ENCODE measurements at regions not wholly inside any gene's neighbourhood (a gene's known extent, or its start where the extent isn't known, plus 50 kb on each side); places are given as distances from the start of the nearest gene placed in this dataset.
"Not testable (repeated sequence)": the region's sequence is repeated elsewhere in the genome, so short reads cannot be mapped to it uniquely, and the experiment has no call there.

DNA sequence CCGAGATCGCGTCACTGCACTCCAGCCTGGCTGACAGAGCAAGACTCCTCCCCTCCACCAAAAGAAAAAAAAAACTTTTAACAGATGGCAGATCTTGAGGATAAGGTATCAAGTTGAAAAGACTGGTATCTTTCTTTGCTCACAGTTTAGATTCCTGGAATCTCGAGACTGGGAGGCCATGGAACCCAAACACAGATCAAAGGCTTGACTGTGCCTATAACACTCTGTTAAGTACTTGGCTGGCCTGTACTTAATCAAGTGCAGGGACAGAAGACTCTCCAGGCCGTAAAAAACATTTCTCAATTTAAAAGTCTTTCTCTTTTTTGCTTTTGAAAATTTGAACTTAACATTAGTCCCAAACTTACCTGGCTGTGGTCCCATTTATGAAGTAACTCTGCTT, 107.1 kb upstream of the ZNF516 start:
- Histone ChIP-seq H4K8ac (ENCODE audit: low read depth in 2 of 2, low read length in 2 of 2) (no peak overlapping the region), H3K27me3 (ENCODE audit: control insufficient read depth, insufficient read depth, low read length) (no peaks in the 10 kb centered on the region), H2BK15ac (ENCODE audit: low read depth, low read length) (no peak overlapping the region), H2BK120ac (ENCODE audit: low read depth, low read length) (no peak overlapping the region), H2BK5ac (ENCODE audit: low read depth, low read length, poor library complexity, severe bottlenecking) (no peak overlapping the region), H3K18ac (ENCODE audit: low read depth, low read length) (no peak overlapping the region), H3K79me1 (ENCODE audit: low read depth in 1 of 2, low read length in 2 of 2) (no peaks in the 10 kb centered on the region), H3K9me1 (ENCODE audit: insufficient read depth, low read length) (no peaks in the 10 kb centered on the region), H3K4ac (ENCODE audit: low read depth, low read length) (no peak overlapping the region), H3K4me2 (ENCODE audit: low read depth, low read length) (no peak overlapping the region), H2AFZ (replicated peaks; ENCODE audit: low read length, poor library complexity) (no peak overlapping the region), H3K4me3 (ENCODE audit: insufficient read depth, low read depth, low read length) (no peak overlapping the region), H3K36me3 (ENCODE audit: control insufficient read depth, insufficient read depth, low read length) (no peaks in the 10 kb centered on the region), H4K5ac (ENCODE audit: low read depth, low read length) (no peak overlapping the region), H3K14ac (replicated peaks; ENCODE audit: low read depth, low read length) (no peak overlapping the region), H2AK9ac (replicated peaks; ENCODE audit: low read depth, low read length, poor library complexity) (no peak overlapping the region), H3K23ac (ENCODE audit: low read depth, low read length) (no peak overlapping the region), H3K9me3 (ENCODE audit: control insufficient read depth, insufficient read depth, low read length) (no peaks in the 10 kb centered on the region), H2BK20ac (ENCODE audit: low read depth, low read length) (no peak overlapping the region), H2AK5ac (ENCODE audit: low read depth, low read length) (no peak overlapping the region), H4K20me1 (ENCODE audit: insufficient read depth, low read length) (no peaks in the 10 kb centered on the region), H3K56ac (ENCODE audit: extremely low read depth, insufficient read depth, low read length) (no peak overlapping the region), H3K27ac (ENCODE audit: insufficient read depth, low read length) (no peak overlapping the region), H4K91ac (ENCODE audit: insufficient read depth, low read depth, low read length) (no peak overlapping the region), H3K9ac (ENCODE audit: low read depth, low read length) (no peak overlapping the region), H3K4me1 (ENCODE audit: control insufficient read depth, insufficient read depth, low read length) (no peaks in the 10 kb centered on the region)
- DNase-seq (no peak), ATAC-seq (ENCODE audit: low read depth) (no peak)
- intact Hi-C loops (cut with micrococcal nuclease) (no loop called here), in situ Hi-C loops (cut with MboI; ENCODE audit: low sequenced_read_pairs) (no loop called here), dilution Hi-C loops (cut with HindIII; ENCODE audit: low sequenced_read_pairs, unreplicated experiment) (no loop called here)
- no TSS peak for BruUV-seq (replicated peaks)
- POLR2A ChIA-PET (ENCODE audit: unreplicated experiment), result no interaction called here
- CTCF ChIA-PET, result no interaction called here
- 0% methylated on average over 1 of the region's 5 CpGs; no CpG with 5 or more reads in 1 of the 2 experiments for WGBS, 2 experiments (ENCODE audit: extremely low coverage in 2 of 2, insufficient read length in 1 of 2)
- TF ChIP-seq NFE2L2 (IDR thresholded peaks at IDR 0.05; ENCODE audit: low read depth, low read length) (no peak), MAFK (IDR thresholded peaks at IDR 0.05; ENCODE audit: low read depth, low read length) (no peak), SMC3 (IDR thresholded peaks at IDR 0.05; ENCODE audit: low read depth, low read length) (no peak), MAZ (IDR thresholded peaks at IDR 0.05; ENCODE audit: borderline replicate concordance, low read depth, low read length) (no peak), POLR2A (IDR thresholded peaks at IDR 0.05; ENCODE audit: low read depth, low read length) (no peak), BHLHE40 (IDR thresholded peaks at IDR 0.05; ENCODE audit: low read depth, low read length) (no peak)

DNA sequence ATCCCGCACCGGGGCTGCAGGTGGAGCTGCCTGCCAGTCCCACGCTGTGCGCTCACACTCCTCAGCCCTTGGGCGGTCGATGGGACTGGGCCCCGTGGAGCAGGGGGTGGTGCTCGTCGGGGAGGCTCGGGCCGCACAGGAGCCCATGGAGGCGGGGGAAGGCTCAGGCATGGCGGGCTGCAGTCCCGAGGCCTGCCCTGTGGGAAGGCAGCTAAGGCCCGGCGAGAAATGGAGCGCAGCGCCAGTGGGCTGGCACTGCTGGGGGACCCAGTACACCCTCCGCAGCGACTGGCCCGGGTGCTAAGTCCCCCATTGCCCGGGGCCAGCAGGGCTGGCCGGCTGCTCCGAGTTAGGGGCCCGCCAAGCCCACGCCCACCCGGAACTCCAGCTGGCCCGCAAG, 105.0 kb upstream of the ZNF516 start:
- H4K5ac ChIP-seq (ENCODE audit: low read depth, low read length); H3K79me1 ChIP-seq (ENCODE audit: low read depth in 1 of 2, low read length in 2 of 2); H3K27ac ChIP-seq (ENCODE audit: insufficient read depth, low read length); H2AFZ ChIP-seq (replicated peaks; ENCODE audit: low read length, poor library complexity); H2BK120ac ChIP-seq (ENCODE audit: low read depth, low read length); ATAC-seq (ENCODE audit: low read depth); CTCF ChIA-PET; H3K4ac ChIP-seq (ENCODE audit: low read depth, low read length); POLR2A ChIA-PET (ENCODE audit: unreplicated experiment); H3K36me3 ChIP-seq (ENCODE audit: control insufficient read depth, insufficient read depth, low read length); H3K56ac ChIP-seq (ENCODE audit: extremely low read depth, insufficient read depth, low read length); H3K23ac ChIP-seq (ENCODE audit: low read depth, low read length); H3K9ac ChIP-seq (ENCODE audit: low read depth, low read length); H2AK9ac ChIP-seq (replicated peaks; ENCODE audit: low read depth, low read length, poor library complexity); H4K91ac ChIP-seq (ENCODE audit: insufficient read depth, low read depth, low read length); H3K27me3 ChIP-seq (ENCODE audit: control insufficient read depth, insufficient read depth, low read length); H2AK5ac ChIP-seq (ENCODE audit: low read depth, low read length); H4K8ac ChIP-seq (ENCODE audit: low read depth in 2 of 2, low read length in 2 of 2); H3K4me1 ChIP-seq (ENCODE audit: control insufficient read depth, insufficient read depth, low read length); H4K20me1 ChIP-seq (ENCODE audit: insufficient read depth, low read length); in situ Hi-C loops (cut with MboI; ENCODE audit: low sequenced_read_pairs); H3K9me3 ChIP-seq (ENCODE audit: control insufficient read depth, insufficient read depth, low read length); H3K18ac ChIP-seq (ENCODE audit: low read depth, low read length); BruUV-seq (replicated peaks); H3K9me1 ChIP-seq (ENCODE audit: insufficient read depth, low read length); DNase-seq; H3K14ac ChIP-seq (replicated peaks; ENCODE audit: low read depth, low read length); H3K4me2 ChIP-seq (ENCODE audit: low read depth, low read length); H2BK5ac ChIP-seq (ENCODE audit: low read depth, low read length, poor library complexity, severe bottlenecking); H2BK20ac ChIP-seq (ENCODE audit: low read depth, low read length); H2BK15ac ChIP-seq (ENCODE audit: low read depth, low read length); dilution Hi-C loops (cut with HindIII; ENCODE audit: low sequenced_read_pairs, unreplicated experiment); H3K4me3 ChIP-seq (ENCODE audit: insufficient read depth, low read depth, low read length): not testable (repeated sequence)
- intact Hi-C loops (cut with micrococcal nuclease), result loop anchor here (2.0 kb wide), 1 partner anchor 75 kb away; no protein-coding TSS in a partner anchor
- WGBS, 2 experiments (ENCODE audit: extremely low coverage in 2 of 2, insufficient read length in 1 of 2), result 93% methylated on average over 6 of the region's 28 CpGs; no CpG with 5 or more reads in 1 of the 2 experiments

Data from IMR-90 (cell line).